Left lung (tissue), 4 donors: ENCODE measurements at regions not wholly inside any gene's neighbourhood (a gene's known extent, or its start where the extent isn't known, plus 50 kb on each side); places are given as distances from the start of the nearest gene placed in this dataset.
"Not testable (repeated sequence)": the region's sequence is repeated elsewhere in the genome, so short reads cannot be mapped to it uniquely, and the experiment has no call there.

Source experiments
- ATAC-seq: fragments of 200-7000 bp; cut with Tn5 transposase; one replicate; pipeline ENCODE4 v1.9.1; 2020; ENCODE audit warnings: moderate library complexity
- DNase-seq, 4 donors: peaks; one replicate each; pipeline ENCODE4 v3.0.0-alpha.2; 2013 to 2020
- H3K27ac ChIP-seq, 2 donors: fragments of 200-600 bp; sonication (generic) in 1 of 2; one replicate each; pipeline versions ENCODE4 v1.5.0 to v1.8.0; 2020 to 2021
- H3K27me3 ChIP-seq, 2 donors: fragments of 200-600 bp; sonication (generic) in 1 of 2; one replicate each; pipeline versions ENCODE4 v1.5.0 to v1.8.0; 2020 to 2021
- H3K36me3 ChIP-seq, 2 donors: fragments of 200-600 bp; sonication (generic) in 1 of 2; one replicate each; pipeline versions ENCODE4 v1.5.0 to v1.8.0; 2020 to 2021
- H3K4me1 ChIP-seq, 2 donors: fragments of 200-600 bp; one replicate each; pipeline ENCODE4 v1.8.0; 2021
- H3K4me3 ChIP-seq, 2 donors: fragments of 200-600 bp; sonication (generic) in 1 of 2; one replicate each; pipeline versions ENCODE4 v1.5.0 to v1.8.0; 2020 to 2021; ENCODE audit warnings: mild to moderate bottlenecking in 1 of 2
- H3K9me3 ChIP-seq, 2 donors: fragments of 200-600 bp; sonication (generic) in 1 of 2; one replicate each; pipeline versions ENCODE4 v1.5.0 to v1.8.0; 2020 to 2021
- intact Hi-C, 2 donors: fragments of 100-400 bp; cut with DNase I; formaldehyde crosslinking; loops; one replicate each; pipeline versions ENCODE4 v1.11.2 to v1.14.2; 2022
- TF ChIP-seq, protein P1 (sequence below), 2 donors: fragments of 200-600 bp; sonication (generic) in 1 of 2; IDR thresholded peaks; one replicate each; pipeline versions ENCODE4 v1.5.0 to v1.8.0; 2021; ENCODE audit warnings: antibody characterized with exemption in 2 of 2
- donor health status: DM: no; HTN: yes; CAD: no.
- donor health status: DM: no; HTN: no; CAD: no.

DNA sequence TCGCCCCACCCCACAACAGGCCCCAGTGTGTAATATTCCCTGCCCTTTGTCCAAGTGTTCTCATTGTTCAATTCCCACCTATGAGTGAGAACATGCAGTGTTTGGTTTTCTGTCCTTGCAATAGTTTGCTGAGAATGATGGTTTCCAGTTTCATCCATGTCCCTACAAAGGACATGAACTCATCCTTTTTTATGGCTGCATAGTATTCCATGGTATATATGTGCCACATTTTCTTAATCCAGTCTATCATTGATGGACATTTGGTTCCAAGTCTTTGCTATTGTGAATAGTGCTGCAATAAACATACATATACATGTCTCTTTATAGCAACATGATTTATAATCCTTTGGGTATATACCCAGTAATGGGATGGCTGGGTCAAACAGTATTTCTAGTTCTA, 132.7 kb downstream of the SNX10 start:
- H3K4me1 ChIP-seq, H3K4me3 ChIP-seq, H3K9me3 ChIP-seq, H3K27ac ChIP-seq, intact Hi-C loops, DNase-seq, H3K27me3 ChIP-seq, ATAC-seq, H3K36me3 ChIP-seq: not testable (repeated sequence)

DNA sequence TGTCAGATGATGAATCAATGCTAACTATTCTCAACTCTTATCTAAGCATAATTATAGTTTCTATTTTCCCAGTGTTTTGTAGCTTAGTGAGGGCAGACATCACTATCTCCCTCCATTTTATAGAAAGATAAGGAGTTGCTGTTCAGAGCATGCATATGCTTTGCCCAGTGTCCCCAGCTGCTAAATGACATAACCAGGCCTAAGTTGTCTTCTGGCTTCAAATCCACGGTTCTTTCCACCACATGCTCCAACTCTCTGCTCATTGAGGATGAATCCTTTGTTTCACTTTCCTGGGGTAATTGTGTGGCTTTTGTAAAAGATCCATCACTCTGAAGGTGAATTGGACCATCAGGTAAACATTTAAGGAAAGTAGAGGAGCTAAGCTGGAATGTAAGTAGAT, 134.0 kb downstream of the SNX10 start:
- no peaks in the 10 kb centered on the region for H3K27me3 ChIP-seq
- no peak overlapping the region for H3K4me3 ChIP-seq
- intact Hi-C loops: no loop called here
- ATAC-seq: no peak
- H3K9me3 ChIP-seq: peaks cover 0 to 2% of the 10 kb centered on the region in 2 donors
- H3K36me3 ChIP-seq: no peaks in the 10 kb centered on the region
- no peak for DNase-seq
- TF ChIP-seq, protein P1, sequence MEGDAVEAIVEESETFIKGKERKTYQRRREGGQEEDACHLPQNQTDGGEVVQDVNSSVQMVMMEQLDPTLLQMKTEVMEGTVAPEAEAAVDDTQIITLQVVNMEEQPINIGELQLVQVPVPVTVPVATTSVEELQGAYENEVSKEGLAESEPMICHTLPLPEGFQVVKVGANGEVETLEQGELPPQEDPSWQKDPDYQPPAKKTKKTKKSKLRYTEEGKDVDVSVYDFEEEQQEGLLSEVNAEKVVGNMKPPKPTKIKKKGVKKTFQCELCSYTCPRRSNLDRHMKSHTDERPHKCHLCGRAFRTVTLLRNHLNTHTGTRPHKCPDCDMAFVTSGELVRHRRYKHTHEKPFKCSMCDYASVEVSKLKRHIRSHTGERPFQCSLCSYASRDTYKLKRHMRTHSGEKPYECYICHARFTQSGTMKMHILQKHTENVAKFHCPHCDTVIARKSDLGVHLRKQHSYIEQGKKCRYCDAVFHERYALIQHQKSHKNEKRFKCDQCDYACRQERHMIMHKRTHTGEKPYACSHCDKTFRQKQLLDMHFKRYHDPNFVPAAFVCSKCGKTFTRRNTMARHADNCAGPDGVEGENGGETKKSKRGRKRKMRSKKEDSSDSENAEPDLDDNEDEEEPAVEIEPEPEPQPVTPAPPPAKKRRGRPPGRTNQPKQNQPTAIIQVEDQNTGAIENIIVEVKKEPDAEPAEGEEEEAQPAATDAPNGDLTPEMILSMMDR (IDR thresholded peaks at IDR 0.05): no peak
- no peak overlapping the region for H3K27ac ChIP-seq
- no peaks in the 10 kb centered on the region for H3K4me1 ChIP-seq

DNA sequence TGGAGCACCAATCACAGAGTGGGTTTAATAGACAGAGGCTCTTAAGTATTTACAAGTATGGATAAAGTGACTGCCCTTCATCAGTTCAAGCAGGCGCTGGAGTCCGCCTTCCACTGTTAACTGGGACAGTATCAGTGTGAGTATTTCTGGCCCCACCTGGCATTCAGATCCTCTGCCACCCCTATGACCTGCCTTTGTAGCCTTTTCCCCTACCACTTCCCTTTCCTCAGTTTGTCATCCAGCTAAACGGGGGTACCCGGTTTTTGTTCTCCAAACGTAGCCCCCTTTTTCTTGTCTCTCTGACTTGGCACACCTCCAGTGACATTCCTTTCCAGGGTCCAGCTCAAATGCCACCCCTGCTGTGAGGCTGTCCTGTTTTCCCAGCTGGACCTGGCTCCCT, 134.4 kb downstream of the SNX10 start:
- H3K36me3 ChIP-seq: no peaks in the 10 kb centered on the region
- H3K4me3 ChIP-seq: no peak overlapping the region
- intact Hi-C loops: no loop called here
- DNase-seq (no peak), ATAC-seq (no peak)
- no peaks in the 10 kb centered on the region for H3K27me3 ChIP-seq
- peaks cover 0 to 2% of the 10 kb centered on the region in 2 donors for H3K9me3 ChIP-seq
- no peaks in the 10 kb centered on the region for H3K4me1 ChIP-seq
- H3K27ac ChIP-seq: no peak overlapping the region
- TF ChIP-seq, protein P1 (IDR thresholded peaks at IDR 0.05): no peak

DNA sequence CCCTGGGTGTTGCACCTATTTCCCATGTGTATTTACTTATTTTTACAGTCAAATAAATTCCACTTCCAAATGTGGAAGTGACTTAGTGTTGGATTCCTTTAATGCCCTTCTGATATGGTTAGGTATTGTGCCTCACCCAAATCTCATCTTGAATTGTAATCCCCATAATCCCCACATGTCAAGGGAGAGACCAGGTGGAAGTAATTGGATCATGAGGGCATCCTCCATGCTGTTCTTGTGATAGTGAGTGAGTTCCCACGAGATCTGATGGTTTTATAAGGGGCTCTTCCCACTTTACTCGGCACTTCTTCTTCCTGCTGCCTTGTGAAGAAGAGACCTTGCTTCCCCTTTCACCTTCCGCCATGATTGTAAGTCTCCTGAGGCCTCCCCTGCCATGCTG, 136.9 kb downstream of the SNX10 start:
- H3K27ac ChIP-seq: no peak overlapping the region
- intact Hi-C loops: no loop called here

DNA sequence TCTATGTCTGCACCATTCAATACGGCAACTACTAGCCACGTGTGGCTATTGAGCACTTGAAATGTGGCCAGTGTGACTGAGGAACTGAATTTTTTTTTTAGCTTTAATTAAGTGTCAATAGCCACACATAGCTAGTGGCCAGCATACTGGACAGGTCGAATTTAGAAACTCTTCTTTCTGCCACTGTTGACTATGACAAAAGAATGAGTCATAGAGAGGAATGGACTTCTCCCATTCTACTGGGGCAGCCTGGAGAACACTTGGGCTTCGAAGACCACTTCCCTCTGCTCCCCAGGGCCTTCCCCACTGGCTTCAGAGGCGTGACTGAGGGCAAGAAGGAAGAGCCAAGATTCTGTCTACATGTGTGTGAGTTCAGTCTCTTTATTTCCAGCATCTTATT, 137.5 kb downstream of the SNX10 start:
- Histone ChIP-seq H3K9me3 (peaks cover 0 to 2% of the 10 kb centered on the region in 2 donors), H3K27me3 (no peaks in the 10 kb centered on the region), H3K27ac (no peak overlapping the region), H3K4me1 (no peaks in the 10 kb centered on the region), H3K36me3 (no peaks in the 10 kb centered on the region), H3K4me3 (no peak overlapping the region)
- intact Hi-C loops: no loop called here
- ATAC-seq: no peak
- no peak for DNase-seq
- TF ChIP-seq, protein P1 (IDR thresholded peaks at IDR 0.05): no peak

More for the DNA sequence above, 136.9 kb downstream of the SNX10 start:
- no peaks in the 10 kb centered on the region for H3K36me3 ChIP-seq
- DNase-seq: no peak
- no peak overlapping the region for H3K4me3 ChIP-seq
- peaks cover 0 to 2% of the 10 kb centered on the region in 2 donors for H3K9me3 ChIP-seq
- no peaks in the 10 kb centered on the region for H3K4me1 ChIP-seq
- no peaks in the 10 kb centered on the region for H3K27me3 ChIP-seq
- TF ChIP-seq, protein P1 (IDR thresholded peaks at IDR 0.05): no peak
- ATAC-seq: no peak

DNA sequence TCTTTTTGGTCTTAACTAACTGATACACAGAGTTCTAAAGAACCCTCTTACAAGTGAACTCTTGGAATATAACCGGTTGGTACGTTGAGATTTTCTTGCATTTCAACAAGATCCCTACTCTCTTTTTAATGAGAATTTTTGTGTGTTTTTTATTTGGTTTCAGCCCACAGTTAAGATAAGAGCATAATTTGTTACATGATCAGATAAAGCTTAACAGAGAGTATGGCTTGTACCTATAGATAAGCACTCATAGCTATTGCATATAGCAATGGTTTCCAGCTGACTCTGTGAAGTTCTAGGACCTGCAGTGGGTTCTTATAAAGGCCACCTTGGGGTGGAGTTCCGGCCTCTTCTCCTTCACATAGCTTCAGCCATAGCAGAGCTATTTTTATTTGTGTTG, 143.3 kb downstream of the SNX10 start:
- H3K4me1 ChIP-seq: no peaks in the 10 kb centered on the region
- H3K36me3 ChIP-seq: no peaks in the 10 kb centered on the region
- H3K4me3 ChIP-seq: no peak overlapping the region
- DNase-seq (no peak), ATAC-seq (no peak)
- TF ChIP-seq, protein P1 (IDR thresholded peaks at IDR 0.05): no peak
- H3K27ac ChIP-seq: no peak overlapping the region
- intact Hi-C loops: no loop called here
- no peaks in the 10 kb centered on the region for H3K27me3 ChIP-seq
- no peaks in the 10 kb centered on the region for H3K9me3 ChIP-seq
